SK-N-MC (cell line): ENCODE measurements at regions not wholly inside any gene's neighbourhood (a gene's known extent, or its start where the extent isn't known, plus 50 kb on each side); places are given as distances from the start of the nearest gene placed in this dataset.

Source experiments
- EZH2 ChIP-seq: fragments of 200-600 bp; sonication (generic); IDR thresholded peaks from one replicate; pipeline ENCODE4 v1.6.1; 2017; ENCODE audit warnings: antibody characterized with exemption
- FOXP2 ChIP-seq: optimal IDR thresholded peaks from 2 replicates; pipeline ENCODE3; 2011; ENCODE audit warnings: mild to moderate bottlenecking, moderate library complexity; ENCODE audit not compliant: insufficient read depth; ENCODE audit errors: extremely low read length, control extremely low read depth
- POLR2AphosphoS5 ChIP-seq: IDR thresholded peaks from 2 replicates; pipeline ENCODE4 v1.6.1; 2012; ENCODE audit warnings: mild to moderate bottlenecking, low read depth, low read length, borderline replicate concordance

GRCh38 chr3:181458857-181459256, 252.9 kb upstream of the SOX2 start:
- TF ChIP-seq EZH2: no peak
- no peak for TF ChIP-seq POLR2AphosphoS5
- no peak for TF ChIP-seq FOXP2
